ENCODE measurements at regions not wholly inside any gene's neighbourhood (a gene's known extent, or its start where the extent isn't known, plus 50 kb on each side); places are given as distances from the start of the nearest gene placed in this dataset.

- H3K36me3 Mint-ChIP-seq, result no peaks in the 10 kb centered on the region
- H3K4me3 Mint-ChIP-seq, result no peak overlapping the region
- no peaks in the 10 kb centered on the region for H3K9me3 Mint-ChIP-seq
- H3K27ac Mint-ChIP-seq, result no peak overlapping the region
- H3K27me3 Mint-ChIP-seq, result no peaks in the 10 kb centered on the region
- H3K4me1 Mint-ChIP-seq, result no peaks in the 10 kb centered on the region
These were observed 232.3 kb upstream of the NEIL3 start for GRCh38 chr4:177077095-177077971.

DNA sequence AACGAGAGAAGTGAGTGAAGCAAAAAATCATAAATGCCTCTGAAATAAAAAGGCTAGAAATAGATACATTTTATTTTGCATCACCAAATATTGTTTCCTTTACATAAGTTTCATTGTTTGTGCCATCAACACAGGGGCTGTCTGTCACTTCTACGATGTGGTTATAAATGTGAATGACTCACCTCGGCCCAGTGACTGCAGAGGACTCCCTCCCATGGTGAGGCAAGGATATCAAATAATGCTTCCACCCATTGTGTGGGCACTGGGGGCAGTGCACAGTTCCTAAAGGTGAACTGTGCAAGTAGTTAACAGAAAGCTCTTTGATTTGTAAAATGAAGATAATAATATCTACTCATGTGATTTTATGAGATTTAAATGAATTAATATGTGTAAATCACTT, 230.3 kb upstream of the NEIL3 start:
- H3K27me3 Mint-ChIP-seq, result no peaks in the 10 kb centered on the region
- no peaks in the 10 kb centered on the region for H3K9me3 Mint-ChIP-seq
- H3K27ac Mint-ChIP-seq, result no peak overlapping the region
- no peaks in the 10 kb centered on the region for H3K4me1 Mint-ChIP-seq
- no peak overlapping the region for H3K4me3 Mint-ChIP-seq
- no peaks in the 10 kb centered on the region for H3K36me3 Mint-ChIP-seq

DNA sequence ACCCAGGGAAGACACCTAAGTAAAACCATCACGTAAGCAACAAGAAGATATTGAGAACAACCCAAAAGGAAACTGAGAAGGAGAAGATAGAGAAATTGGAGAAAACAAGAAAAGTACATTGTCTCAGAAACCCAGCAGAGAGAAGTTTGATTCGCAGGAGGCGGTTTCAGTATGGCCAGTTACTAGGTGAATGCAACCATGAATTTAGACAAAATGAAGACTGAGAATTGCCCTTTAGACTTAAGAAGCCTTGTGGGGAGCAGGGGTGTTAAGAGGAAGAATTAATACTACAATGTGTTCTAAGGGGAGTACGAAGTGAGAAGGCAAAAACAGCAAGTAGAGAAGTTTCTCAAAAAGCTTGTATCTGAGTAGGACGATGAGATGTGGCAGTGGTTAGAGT, 229.3 kb upstream of the NEIL3 start:
- no peak overlapping the region for H3K27ac Mint-ChIP-seq
- no peaks in the 10 kb centered on the region for H3K4me1 Mint-ChIP-seq
- no peak overlapping the region for H3K4me3 Mint-ChIP-seq

DNA sequence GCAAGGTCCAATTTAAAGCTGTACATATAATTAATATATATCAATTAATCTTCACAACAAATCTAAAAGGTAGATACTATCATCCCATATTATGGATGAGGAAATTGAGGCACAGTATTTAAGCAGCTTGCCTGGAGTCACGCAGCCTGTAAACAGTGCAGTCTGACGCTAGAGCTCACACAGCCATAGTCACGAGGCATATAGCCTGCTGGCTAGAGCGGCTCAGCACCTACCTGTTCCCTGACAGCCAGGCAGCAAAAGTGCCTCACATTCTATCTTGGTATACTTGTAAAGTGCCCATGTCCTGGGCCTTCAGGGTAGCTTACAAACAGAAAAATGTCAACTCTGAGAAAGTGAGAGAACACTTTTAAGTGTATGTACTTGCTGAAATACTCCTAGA, 222.6 kb upstream of the NEIL3 start:
- no peaks in the 10 kb centered on the region for H3K27me3 Mint-ChIP-seq
- no peak overlapping the region for H3K27ac Mint-ChIP-seq
- H3K36me3 Mint-ChIP-seq, result no peaks in the 10 kb centered on the region

More for the DNA sequence above, 229.3 kb upstream of the NEIL3 start:
- no peaks in the 10 kb centered on the region for H3K9me3 Mint-ChIP-seq
- H3K27me3 Mint-ChIP-seq, result no peaks in the 10 kb centered on the region
- H3K36me3 Mint-ChIP-seq, result no peaks in the 10 kb centered on the region

DNA sequence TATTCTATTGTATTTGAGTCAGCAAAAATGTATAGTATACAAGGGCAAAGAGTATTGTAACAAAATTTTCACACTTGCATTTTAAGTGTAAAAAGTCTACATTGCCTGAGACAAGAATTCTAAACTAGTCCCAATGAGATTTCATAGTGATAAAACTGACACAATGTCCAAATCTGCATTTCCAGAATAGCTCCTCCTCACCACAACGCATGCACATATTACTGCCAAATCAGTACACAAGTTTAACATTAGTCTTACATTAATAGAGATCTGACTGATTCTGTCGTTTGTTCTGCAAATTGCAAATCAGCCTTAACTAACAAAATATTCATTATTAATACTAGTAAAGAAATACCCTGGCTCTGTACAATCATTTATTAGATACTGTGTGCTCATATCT, 222.2 kb upstream of the NEIL3 start:
- no peak overlapping the region for H3K4me3 Mint-ChIP-seq
- no peak overlapping the region for H3K27ac Mint-ChIP-seq
- H3K27me3 Mint-ChIP-seq, result no peaks in the 10 kb centered on the region
- H3K36me3 Mint-ChIP-seq, result no peaks in the 10 kb centered on the region
- H3K9me3 Mint-ChIP-seq, result no peaks in the 10 kb centered on the region
- H3K4me1 Mint-ChIP-seq, result no peaks in the 10 kb centered on the region

More for the DNA sequence above, 222.6 kb upstream of the NEIL3 start:
- no peaks in the 10 kb centered on the region for H3K9me3 Mint-ChIP-seq
- no peaks in the 10 kb centered on the region for H3K4me1 Mint-ChIP-seq
- no peak overlapping the region for H3K4me3 Mint-ChIP-seq

DNA sequence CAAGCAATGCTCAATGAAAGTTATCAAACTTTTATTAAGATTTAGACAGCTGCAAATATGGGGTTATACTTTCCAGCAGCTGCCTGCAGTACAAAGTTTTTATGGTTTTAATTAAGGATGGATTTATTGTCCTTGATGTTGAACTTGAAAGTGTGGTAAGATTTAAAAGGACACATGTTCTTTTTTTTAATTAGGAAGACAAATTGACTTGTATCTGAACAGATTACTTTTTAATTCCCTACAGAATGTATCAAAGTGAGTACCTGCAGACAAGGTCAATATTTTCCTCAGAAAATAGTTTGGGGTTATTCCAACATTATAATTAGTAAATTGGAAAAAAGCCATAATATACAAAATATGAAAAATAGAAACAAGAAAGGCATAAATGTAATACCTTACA, 218.2 kb upstream of the NEIL3 start:
- no peaks in the 10 kb centered on the region for H3K4me1 Mint-ChIP-seq
- H3K36me3 Mint-ChIP-seq, result no peaks in the 10 kb centered on the region
- no peak overlapping the region for H3K4me3 Mint-ChIP-seq
- H3K27me3 Mint-ChIP-seq, result no peaks in the 10 kb centered on the region
- no peak overlapping the region for H3K27ac Mint-ChIP-seq
- H3K9me3 Mint-ChIP-seq, result peaks cover 0 to under 1% (median 0%) of the 10 kb centered on the region in 3 donors

GRCh38 chr4:177092807-177093206, 216.9 kb upstream of the NEIL3 start:
- Mint-ChIP-seq H3K4me3 (no peak overlapping the region), H3K27me3 (no peaks in the 10 kb centered on the region), H3K9me3 (peaks cover 0 to 4% (median 0%) of the 10 kb centered on the region in 3 donors), H3K27ac (no peak overlapping the region), H3K36me3 (no peaks in the 10 kb centered on the region), H3K4me1 (no peaks in the 10 kb centered on the region)

DNA sequence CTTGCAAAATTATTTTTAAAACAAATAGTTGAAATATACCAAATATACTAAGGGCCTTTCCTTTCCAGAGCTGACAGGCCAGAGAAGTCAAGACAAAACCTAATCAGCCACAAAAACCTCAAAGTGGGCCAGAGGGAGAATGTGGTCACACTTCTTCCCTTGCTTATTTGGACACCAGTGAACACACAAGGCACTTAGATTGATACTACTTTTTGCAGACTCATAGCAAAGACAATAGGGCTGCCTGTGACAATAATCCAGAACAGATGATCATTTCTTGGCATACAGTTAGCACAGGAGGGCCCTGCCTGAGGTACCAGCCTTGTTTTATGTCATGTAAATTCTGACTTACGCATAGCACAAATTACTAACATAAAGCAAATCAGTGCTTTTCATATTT, 215.7 kb upstream of the NEIL3 start:
- Mint-ChIP-seq H3K9me3 (peaks cover 0 to 4% (median 0%) of the 10 kb centered on the region in 3 donors), H3K4me1 (no peaks in the 10 kb centered on the region), H3K27me3 (no peaks in the 10 kb centered on the region), H3K36me3 (no peaks in the 10 kb centered on the region), H3K27ac (no peak overlapping the region), H3K4me3 (no peak overlapping the region)

- H3K9me3 Mint-ChIP-seq, result peaks cover 0 to 4% (median 0%) of the 10 kb centered on the region in 3 donors
- H3K36me3 Mint-ChIP-seq, result no peaks in the 10 kb centered on the region
- H3K27ac Mint-ChIP-seq, result no peak overlapping the region
- no peaks in the 10 kb centered on the region for H3K27me3 Mint-ChIP-seq
- no peak overlapping the region for H3K4me3 Mint-ChIP-seq
- H3K4me1 Mint-ChIP-seq, result no peaks in the 10 kb centered on the region
These were observed 212.4 kb upstream of the NEIL3 start for GRCh38 chr4:177097291-177097690.

DNA sequence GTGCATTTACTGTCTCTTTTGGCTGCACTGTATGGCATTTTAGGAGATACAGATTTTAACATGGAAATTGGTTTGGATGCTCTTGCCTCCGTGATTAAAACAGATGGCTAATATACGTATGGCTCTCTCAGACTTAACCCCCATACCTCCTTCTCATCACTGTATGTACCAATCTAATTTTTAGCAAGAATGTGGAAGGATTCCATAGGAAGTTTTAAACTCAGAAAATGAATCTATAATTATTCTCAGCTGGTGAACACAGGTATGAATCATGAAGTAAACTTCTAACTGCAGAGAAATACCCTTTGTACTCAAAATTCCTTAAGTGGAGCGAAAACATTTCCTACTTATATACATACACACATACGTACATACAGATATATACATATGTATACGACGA, 210.5 kb upstream of the NEIL3 start:
- Mint-ChIP-seq H3K4me1 (no peaks in the 10 kb centered on the region), H3K4me3 (no peak overlapping the region), H3K27ac (no peak overlapping the region), H3K27me3 (no peaks in the 10 kb centered on the region), H3K36me3 (no peaks in the 10 kb centered on the region), H3K9me3 (peaks cover 0 to 4% (median 0%) of the 10 kb centered on the region in 3 donors)

- Mint-ChIP-seq H3K9me3 (peaks cover 0 to 4% (median 0%) of the 10 kb centered on the region in 3 donors), H3K27ac (no peak overlapping the region), H3K36me3 (no peaks in the 10 kb centered on the region), H3K4me1 (no peaks in the 10 kb centered on the region), H3K27me3 (no peaks in the 10 kb centered on the region), H3K4me3 (no peak overlapping the region)
These were observed 209.4 kb upstream of the NEIL3 start for GRCh38 chr4:177100307-177100706.

GRCh38 chr4:177103619-177104018, 206.1 kb upstream of the NEIL3 start:
- Mint-ChIP-seq H3K27ac (no peak overlapping the region), H3K36me3 (no peaks in the 10 kb centered on the region), H3K9me3 (no peaks in the 10 kb centered on the region)

DNA sequence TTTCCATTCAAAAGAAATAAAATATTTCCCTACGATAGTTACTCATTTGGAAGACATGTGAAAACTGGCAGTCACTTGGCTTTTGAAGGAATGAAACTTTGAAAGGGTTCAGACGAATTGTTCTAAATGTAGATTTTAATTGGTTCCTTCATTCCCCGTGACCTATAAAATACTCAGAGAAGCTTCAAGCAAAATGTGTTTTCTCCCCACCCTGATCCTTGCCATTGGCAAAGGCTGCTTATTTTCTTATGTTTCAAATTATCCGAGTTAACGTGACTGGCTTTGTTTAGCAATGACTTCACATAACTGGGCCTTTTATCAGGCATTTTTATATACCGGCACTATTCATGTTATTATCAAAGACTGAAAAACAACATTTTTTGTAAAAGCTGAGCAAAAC, 204.1 kb upstream of the NEIL3 start:
- Mint-ChIP-seq H3K9me3 (peaks cover 0 to 3% (median 0%) of the 10 kb centered on the region in 3 donors), H3K27me3 (no peaks in the 10 kb centered on the region), H3K27ac (no peak overlapping the region), H3K36me3 (no peaks in the 10 kb centered on the region), H3K4me3 (no peak overlapping the region), H3K4me1 (no peaks in the 10 kb centered on the region)

More at GRCh38 chr4:177103619-177104018, 206.1 kb upstream of the NEIL3 start:
- no peaks in the 10 kb centered on the region for H3K4me1 Mint-ChIP-seq
- H3K27me3 Mint-ChIP-seq, result no peaks in the 10 kb centered on the region
- peak overlapping the region in 1 of 4 donors; percentile 14 for H3K4me3 Mint-ChIP-seq

- Mint-ChIP-seq H3K4me3 (no peak overlapping the region), H3K27ac (no peak overlapping the region), H3K27me3 (no peaks in the 10 kb centered on the region), H3K9me3 (peaks cover 0 to 5% (median 0%) of the 10 kb centered on the region in 3 donors), H3K4me1 (no peaks in the 10 kb centered on the region), H3K36me3 (no peaks in the 10 kb centered on the region)
These were observed 202.3 kb upstream of the NEIL3 start for GRCh38 chr4:177107288-177107921.

GRCh38 chr4:177108708-177109107, 201.0 kb upstream of the NEIL3 start:
- Mint-ChIP-seq H3K4me3 (no peak overlapping the region), H3K4me1 (no peaks in the 10 kb centered on the region), H3K27me3 (no peaks in the 10 kb centered on the region)

DNA sequence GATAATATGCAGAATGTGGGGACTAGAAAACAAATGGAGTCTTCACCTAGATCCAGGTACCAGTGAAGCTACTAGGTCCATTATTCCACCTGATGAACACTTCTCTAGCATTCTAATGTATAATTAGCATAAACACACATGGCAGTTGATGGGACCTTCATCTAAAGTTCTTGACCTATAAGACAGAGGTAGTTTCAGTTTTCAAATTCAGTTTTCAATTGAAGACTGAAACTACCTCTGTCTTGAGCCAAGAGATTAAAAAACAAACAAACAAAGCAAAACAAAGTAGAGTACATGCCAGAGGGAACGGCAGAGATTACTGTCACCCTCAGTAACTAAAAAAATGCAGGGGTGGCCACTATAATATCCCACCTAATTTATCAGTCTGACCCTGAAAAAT, 199.9 kb upstream of the NEIL3 start:
- Mint-ChIP-seq H3K36me3 (peaks cover 1% of the 10 kb centered on the region), H3K9me3 (peaks cover 0 to 9% (median 0%) of the 10 kb centered on the region in 3 donors), H3K27ac (no peak overlapping the region), H3K4me3 (no peak overlapping the region), H3K4me1 (no peaks in the 10 kb centered on the region), H3K27me3 (no peaks in the 10 kb centered on the region)

More at GRCh38 chr4:177108708-177109107, 201.0 kb upstream of the NEIL3 start:
- Mint-ChIP-seq H3K36me3 (peaks cover 1% of the 10 kb centered on the region), H3K9me3 (peaks cover 0 to 9% (median 0%) of the 10 kb centered on the region in 3 donors), H3K27ac (no peak overlapping the region)
